Ishikawa (cell line): ENCODE measurements at regions not wholly inside any gene's neighbourhood (a gene's known extent, or its start where the extent isn't known, plus 50 kb on each side); places are given as distances from the start of the nearest gene placed in this dataset.

ENCODE experiments used
- CEBPB ChIP-seq: IDR thresholded peaks from 2 replicates; pipeline ENCODE4 v1.6.1; 2012
- CREB1 ChIP-seq: IDR thresholded peaks from 2 replicates; pipeline ENCODE4 v1.6.1; 2012; ENCODE audit warnings: low read depth
- EGR1 ChIP-seq: IDR thresholded peaks from 2 replicates; pipeline ENCODE4 v1.6.1; 2012
- EP300 ChIP-seq: IDR thresholded peaks from 2 replicates; pipeline ENCODE4 v1.6.1; 2012; ENCODE audit warnings: borderline replicate concordance
- FOXM1 ChIP-seq: IDR thresholded peaks from 2 replicates; pipeline ENCODE4 v1.6.1; 2012; ENCODE audit warnings: low read depth, borderline replicate concordance
- MAX ChIP-seq: IDR thresholded peaks from 2 replicates; pipeline ENCODE4 v1.6.1; 2012
- NFIC ChIP-seq: IDR thresholded peaks from 2 replicates; pipeline ENCODE4 v1.6.1; 2012
- RAD21 ChIP-seq: IDR thresholded peaks from 2 replicates; pipeline ENCODE4 v1.6.1; 2012; ENCODE audit warnings: low read depth
- REST ChIP-seq: IDR thresholded peaks from 2 replicates; pipeline ENCODE4 v1.6.1; 2012; ENCODE audit warnings: low read depth, mild to moderate bottlenecking
- TAF1 ChIP-seq: IDR thresholded peaks from 2 replicates; pipeline ENCODE4 v1.6.1; 2012; ENCODE audit warnings: low read depth, mild to moderate bottlenecking
- TCF12 ChIP-seq: IDR thresholded peaks from 2 replicates; pipeline ENCODE4 v1.6.1; 2012; ENCODE audit warnings: low read depth
- TEAD4 ChIP-seq: IDR thresholded peaks from 2 replicates; pipeline ENCODE4 v1.6.1; 2012
- USF1 ChIP-seq: IDR thresholded peaks from 2 replicates; pipeline ENCODE4 v1.6.1; 2012
- YY1 ChIP-seq: IDR thresholded peaks from 2 replicates; pipeline ENCODE4 v1.6.1; 2012; ENCODE audit warnings: low read depth
- ZBTB7A ChIP-seq: IDR thresholded peaks from 2 replicates; pipeline ENCODE4 v1.6.1; 2012; ENCODE audit warnings: low read depth

- no peak for TF ChIP-seq ZBTB7A
Measured at GRCh38 chr3:5448246-5448645, 260.7 kb downstream of the EDEM1 start.

- TF ChIP-seq EP300 (no peak), NFIC (no peak), ZBTB7A (no peak), TCF12 (no peak)
Measured at GRCh38 chr3:5448816-5449215, 261.3 kb downstream of the EDEM1 start.

- TF ChIP-seq EP300, result no peak
- no peak for TF ChIP-seq CREB1
- TF ChIP-seq TCF12, result no peak
- TF ChIP-seq RAD21, result no peak
- TF ChIP-seq TEAD4, result no peak
- no peak for TF ChIP-seq NFIC
- no peak for TF ChIP-seq REST
- TF ChIP-seq ZBTB7A, result no peak
- TF ChIP-seq YY1, result no peak
- no peak for TF ChIP-seq EGR1
- TF ChIP-seq CEBPB, result no peak
- no peak for TF ChIP-seq MAX
- TF ChIP-seq TAF1, result no peak
Measured at GRCh38 chr3:5456199-5456598, 268.7 kb downstream of the EDEM1 start.

- TF ChIP-seq EGR1, result no peak
- TF ChIP-seq ZBTB7A, result no peak
- TF ChIP-seq TEAD4, result no peak
- no peak for TF ChIP-seq TAF1
- no peak for TF ChIP-seq FOXM1
- no peak for TF ChIP-seq RAD21
- TF ChIP-seq TCF12, result no peak
- no peak for TF ChIP-seq YY1
Measured at GRCh38 chr3:5458526-5458925, 271.0 kb downstream of the EDEM1 start.

GRCh38 chr3:5462086-5462485, 274.6 kb downstream of the EDEM1 start:
- TF ChIP-seq FOXM1, result no peak
- no peak for TF ChIP-seq EP300
- TF ChIP-seq MAX, result no peak
- TF ChIP-seq ZBTB7A, result no peak
- TF ChIP-seq YY1, result no peak
- no peak for TF ChIP-seq TCF12
- TF ChIP-seq REST, result no peak
- no peak for TF ChIP-seq EGR1
- TF ChIP-seq TEAD4, result no peak
- TF ChIP-seq CEBPB, result no peak
- no peak for TF ChIP-seq CREB1
- TF ChIP-seq NFIC, result no peak
- TF ChIP-seq USF1, result no peak
- no peak for TF ChIP-seq TAF1

GRCh38 chr3:5463991-5464390, 276.5 kb downstream of the EDEM1 start:
- TF ChIP-seq USF1 (no peak), EP300 (no peak)

- TF ChIP-seq CREB1 (no peak), ZBTB7A (no peak), EGR1 (no peak), MAX (no peak), TEAD4 (no peak), NFIC (no peak), CEBPB (no peak), TCF12 (no peak), USF1 (no peak), RAD21 (no peak)
Measured at GRCh38 chr3:5464649-5465048, 277.1 kb downstream of the EDEM1 start.
